ENCODE measurements at regions not wholly inside any gene's neighbourhood (a gene's known extent, or its start where the extent isn't known, plus 50 kb on each side); places are given as distances from the start of the nearest gene placed in this dataset.

DNA sequence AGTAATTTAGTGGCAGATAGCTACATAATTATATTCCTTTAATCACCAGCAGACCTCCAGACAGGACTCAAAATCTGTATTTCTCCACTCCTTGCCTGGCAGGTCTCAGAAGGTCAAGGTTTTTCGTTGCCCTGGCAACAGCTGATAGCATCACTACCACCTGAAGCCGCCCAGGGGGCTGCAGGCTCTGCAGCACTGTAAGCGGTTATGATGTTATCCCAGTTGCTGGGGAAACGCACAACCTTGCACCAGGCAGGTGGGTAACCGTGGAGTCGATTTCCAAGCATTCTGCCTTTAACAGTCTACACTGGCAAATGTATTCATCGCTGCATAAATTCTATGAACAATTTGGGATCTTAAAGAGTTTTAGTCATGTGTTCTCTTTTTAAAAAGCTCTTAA, 756.3 kb downstream of the NTRK3 start:
- no peak overlapping the region for H3K4me3 ChIP-seq (replicated peaks in 1 of 3; ENCODE audit: insufficient read depth in 1 of 3, low read depth in 2 of 3, low read length in 3 of 3)
- H3K79me2 ChIP-seq (ENCODE audit: insufficient read depth, low read length), result no peaks in the 10 kb centered on the region
- DNase-seq (ENCODE audit: low spot score) (no peak), FAIRE-seq (no peak), ATAC-seq (no peak)
- no peaks in the 10 kb centered on the region for H3K27me3 ChIP-seq (ENCODE audit: control insufficient read depth in 1 of 2, insufficient read depth in 2 of 2, low read length in 2 of 2)
- H4K20me1 ChIP-seq (ENCODE audit: insufficient read depth, low read length), result no peaks in the 10 kb centered on the region
- CTCF ChIA-PET (ENCODE audit: low intra/inter-chr PET ratio, low total read pairs), result no interaction called here
- POLR2A ChIA-PET, result no interaction called here
- intact Hi-C loops (cut with micrococcal nuclease; ENCODE audit: unreplicated experiment), result no loop called here
- H3K36me3 ChIP-seq (replicated peaks in 1 of 2; ENCODE audit: control insufficient read depth in 1 of 2, insufficient read depth in 2 of 2, low read length in 2 of 2), result no peaks in the 10 kb centered on the region
- BruUV-seq (replicated peaks), result no TSS peak
- in situ Hi-C loops (cut with HindIII; ENCODE audit: extremely low pct_ligation_motif_present, low pct_unique_long_range_greater_than_20kb), result no loop called here
- no peak for TF ChIP-seq ZNF414 (CRISPR knock-in tag; IDR thresholded peaks at IDR 0.05)
- no peak for TF ChIP-seq IKZF1 (IDR thresholded peaks at IDR 0.05)
- TF ChIP-seq GPN1 (CRISPR knock-in tag; IDR thresholded peaks at IDR 0.05; ENCODE audit: borderline replicate concordance), result no peak
- no peak for TF ChIP-seq MBD4 (IDR thresholded peaks at IDR 0.05; ENCODE audit: borderline replicate concordance, low read length)
- no peak for TF ChIP-seq ZNF44 (CRISPR knock-in tag; IDR thresholded peaks at IDR 0.05)
- no peak for TF ChIP-seq ZBTB20 (CRISPR knock-in tag; IDR thresholded peaks at IDR 0.05; ENCODE audit: borderline replicate concordance, low read depth)
- TF ChIP-seq, protein P1, sequence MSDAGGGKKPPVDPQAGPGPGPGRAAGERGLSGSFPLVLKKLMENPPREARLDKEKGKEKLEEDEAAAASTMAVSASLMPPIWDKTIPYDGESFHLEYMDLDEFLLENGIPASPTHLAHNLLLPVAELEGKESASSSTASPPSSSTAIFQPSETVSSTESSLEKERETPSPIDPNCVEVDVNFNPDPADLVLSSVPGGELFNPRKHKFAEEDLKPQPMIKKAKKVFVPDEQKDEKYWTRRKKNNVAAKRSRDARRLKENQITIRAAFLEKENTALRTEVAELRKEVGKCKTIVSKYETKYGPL (CRISPR knock-in tag; IDR thresholded peaks at IDR 0.05), result no peak
- TF ChIP-seq MYC (CRISPR knock-in tag; IDR thresholded peaks at IDR 0.05; ENCODE audit: borderline replicate concordance), result no peak
- no peak for TF ChIP-seq MAFK (conservative IDR thresholded peaks at IDR 0.05 in 1 of 2, IDR thresholded peaks at IDR 0.05 in 1 of 2; ENCODE audit: low read length in 2 of 2)
- TF ChIP-seq ZBTB10 (CRISPR knock-in tag; IDR thresholded peaks at IDR 0.05; ENCODE audit: borderline replicate concordance), result no peak
- H3K4me1 ChIP-seq (ENCODE audit: insufficient read depth, low read length), result no peaks in the 10 kb centered on the region
- H3K27ac ChIP-seq (ENCODE audit: extremely low read length, insufficient read depth, low read length), result no peak overlapping the region
- 3% methylated on average over 7 of the region's 7 CpGs for WGBS (ENCODE audit: low lambda C conversion rate)
- H2AFZ ChIP-seq (ENCODE audit: low read length), result no peak overlapping the region
- peaks cover 96% of the 10 kb centered on the region for H3K9me3 ChIP-seq (ENCODE audit: low read length)
- H3K4me2 ChIP-seq (ENCODE audit: low read depth, low read length), result no peak overlapping the region
- H3K9ac ChIP-seq (ENCODE audit: insufficient read depth, low read depth, low read length), result no peak overlapping the region

Measured in HepG2 (cell line).